Activated CD4-positive, alpha-beta T cell treated with anti-CD3 and anti-CD28 coated beads, Interleukin-2, amount 10 ng/mL, durations not matched to agents 7 days and 5 days (primary cell): ENCODE measurements at regions not wholly inside any gene's neighbourhood (a gene's known extent, or its start where the extent isn't known, plus 50 kb on each side); places are given as distances from the start of the nearest gene placed in this dataset.

Experiments used
- CTCF ChIA-PET: fragments of 350-600 bp; sonication (Branson Sonifier 250); formaldehyde crosslinking; loops from one replicate; lab custom pipeline; 2021; ENCODE audit warnings: antibody characterized with exemption; lab: Charles Lee
- POLR2A ChIA-PET: fragments of 350-600 bp; sonication (Branson Sonifier 250); formaldehyde crosslinking; loops from one replicate; lab custom pipeline; 2021; ENCODE audit warnings: antibody characterized with exemption; lab: Charles Lee
- DNase-seq: peaks from one replicate; pipeline ENCODE4 v3.0.0-alpha.2; 2020
- H3K27ac Mint-ChIP-seq: one replicate; pipeline ENCODE4 v1.8.0; 2021; ENCODE audit warnings: mild to moderate bottlenecking, moderate library complexity, mixed read lengths
- H3K27me3 Mint-ChIP-seq: one replicate; pipeline ENCODE4 v1.8.0; 2021; ENCODE audit warnings: mixed read lengths
- H3K36me3 Mint-ChIP-seq: one replicate; pipeline ENCODE4 v1.8.0; 2021; ENCODE audit warnings: low read depth, mixed read lengths
- H3K4me1 Mint-ChIP-seq: one replicate; pipeline ENCODE4 v1.8.0; 2021; ENCODE audit warnings: mixed read lengths
- H3K4me3 Mint-ChIP-seq: one replicate; pipeline ENCODE4 v1.8.0; 2021; ENCODE audit warnings: mild to moderate bottlenecking, moderate library complexity, mixed read lengths
- H3K9me3 Mint-ChIP-seq: one replicate; pipeline ENCODE4 v1.8.0; 2021; ENCODE audit warnings: mixed read lengths

DNA sequence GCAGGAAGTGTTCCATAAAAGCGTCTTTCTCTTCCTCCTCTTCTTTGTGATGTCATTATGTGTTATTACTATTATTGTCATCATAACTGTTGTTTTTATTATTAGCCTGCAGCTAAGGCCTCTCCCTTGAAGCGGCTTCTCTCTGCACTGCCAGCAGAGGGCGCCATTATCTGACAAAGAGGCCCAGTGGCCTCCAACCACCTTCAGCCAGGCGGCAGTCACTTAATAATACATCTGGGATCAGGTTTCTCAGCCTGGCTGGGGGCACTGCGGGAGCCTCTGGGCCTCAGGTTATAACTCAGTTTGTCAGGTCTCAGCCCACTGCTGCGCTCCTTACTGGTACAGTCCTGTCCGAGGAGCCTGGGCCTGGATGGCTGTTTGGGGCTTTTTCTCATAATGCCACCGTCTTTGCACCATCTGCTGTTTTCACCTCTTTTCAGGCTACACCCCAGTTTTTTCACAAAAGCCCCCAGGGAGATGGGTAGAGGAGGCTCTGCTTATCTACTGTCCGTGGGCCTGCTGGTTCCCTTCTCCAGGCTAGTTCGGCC lies 281.9 kb downstream of the NSG2 start:
- DNase-seq, result peak; percentile 61
- ChIA-PET CTCF (interaction anchor here (0.6 to 0.8 kb wide), 3 partner anchors 16 to 177 kb away, joined by 3 to 4 read pairs (median 3); no protein-coding TSS in a partner anchor), POLR2A (no interaction called here)
- H3K9me3 Mint-ChIP-seq, result no peaks in the 10 kb centered on the region
- H3K27ac Mint-ChIP-seq, result no peak overlapping the region
- H3K4me3 Mint-ChIP-seq, result no peak overlapping the region
- peaks cover 4% of the 10 kb centered on the region for H3K4me1 Mint-ChIP-seq
- H3K36me3 Mint-ChIP-seq, result no peaks in the 10 kb centered on the region
- peaks cover 9% of the 10 kb centered on the region for H3K27me3 Mint-ChIP-seq

GRCh38 chr5:174327896-174328295 lies 282.4 kb downstream of the NSG2 start:
- ChIA-PET POLR2A (no interaction called here), CTCF (interaction anchor here (1.1 kb wide), 1 partner anchor 15 kb away, joined by 3 read pairs; no protein-coding TSS in a partner anchor)
- no peaks in the 10 kb centered on the region for H3K36me3 Mint-ChIP-seq
- peaks cover 4% of the 10 kb centered on the region for H3K4me1 Mint-ChIP-seq
- peaks cover 6% of the 10 kb centered on the region for H3K27me3 Mint-ChIP-seq
- no peak for DNase-seq
- H3K9me3 Mint-ChIP-seq, result no peaks in the 10 kb centered on the region
- H3K4me3 Mint-ChIP-seq, result no peak overlapping the region
- no peak overlapping the region for H3K27ac Mint-ChIP-seq

DNA sequence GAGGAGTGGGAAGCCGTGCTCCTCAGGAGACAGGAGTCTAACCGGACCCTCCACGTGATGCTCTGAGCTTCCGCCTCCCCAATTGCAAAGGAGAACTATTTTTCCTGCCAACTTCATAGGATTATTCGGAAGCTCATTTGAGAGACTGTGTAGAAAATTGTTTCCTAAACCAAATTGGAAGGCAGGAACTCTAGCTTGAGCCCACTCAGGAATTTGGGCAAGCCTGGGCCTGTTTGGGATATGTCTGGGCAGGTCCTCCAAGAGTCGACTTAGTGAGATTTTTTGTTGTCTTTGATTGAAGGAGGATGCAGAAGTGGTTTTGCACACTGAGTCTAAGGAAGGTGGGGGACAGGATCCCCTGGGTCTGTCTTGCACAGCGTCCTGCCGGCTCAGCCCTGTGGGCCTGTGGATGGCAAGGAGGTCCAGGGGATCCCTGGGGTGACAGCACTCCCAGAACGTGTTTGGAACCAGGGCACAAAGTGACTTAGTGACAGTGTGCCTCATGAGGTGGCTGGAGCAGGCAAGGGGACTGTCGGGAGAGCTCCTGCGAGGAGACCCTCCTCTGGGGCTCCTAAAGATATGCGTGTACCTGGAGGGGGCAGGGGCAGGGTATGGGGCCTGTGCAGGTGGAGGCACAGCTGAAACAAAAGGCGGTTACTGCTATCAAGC lies 283.3 kb downstream of the NSG2 start:
- Mint-ChIP-seq H3K27me3 (peaks cover 5% of the 10 kb centered on the region), H3K27ac (no peak overlapping the region), H3K9me3 (no peaks in the 10 kb centered on the region), H3K4me3 (no peak overlapping the region), H3K36me3 (no peaks in the 10 kb centered on the region), H3K4me1 (peaks cover 4% of the 10 kb centered on the region)
- POLR2A ChIA-PET, result no interaction called here
- no peak for DNase-seq
- CTCF ChIA-PET, result interaction anchor here (1.1 kb wide), 1 partner anchor 14 kb away, joined by 3 read pairs; no protein-coding TSS in a partner anchor

- Mint-ChIP-seq H3K27me3 (peaks cover under 1% of the 10 kb centered on the region), H3K36me3 (no peaks in the 10 kb centered on the region), H3K4me3 (no peak overlapping the region), H3K4me1 (peaks cover 4% of the 10 kb centered on the region), H3K9me3 (no peaks in the 10 kb centered on the region), H3K27ac (no peak overlapping the region)
- POLR2A ChIA-PET, result no interaction called here
- CTCF ChIA-PET, result no interaction called here
- no peak for DNase-seq
These were observed 284.2 kb downstream of the NSG2 start for GRCh38 chr5:174329738-174330137.

GRCh38 chr5:174335682-174336364 lies 290.3 kb downstream of the NSG2 start:
- Mint-ChIP-seq H3K36me3 (no peaks in the 10 kb centered on the region), H3K27ac (no peak overlapping the region), H3K9me3 (no peaks in the 10 kb centered on the region), H3K4me3 (no peak overlapping the region), H3K4me1 (no peaks in the 10 kb centered on the region), H3K27me3 (peaks cover 18% of the 10 kb centered on the region)
- ChIA-PET POLR2A (no interaction called here), CTCF (no interaction called here)
- DNase-seq, result no peak

DNA sequence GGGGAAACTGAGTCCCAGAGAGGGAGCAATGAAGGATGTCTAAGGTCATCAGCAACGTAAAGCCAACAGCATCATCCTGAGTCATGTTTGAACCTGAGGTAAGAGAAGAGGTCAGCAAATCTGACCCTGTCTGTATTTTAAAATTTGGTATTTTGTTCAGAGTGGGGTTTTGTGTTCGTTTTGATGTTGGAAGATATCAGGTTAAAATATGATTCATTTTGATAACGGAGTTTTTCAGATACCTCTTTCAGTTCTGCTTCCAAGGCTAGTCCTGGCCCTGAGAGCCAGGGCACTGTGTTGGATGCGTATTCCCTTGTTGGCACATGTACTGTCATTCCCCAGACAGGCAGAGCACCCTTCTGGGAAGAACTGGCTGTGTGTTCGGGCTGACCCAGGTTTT lies 291.0 kb downstream of the NSG2 start:
- CTCF ChIA-PET, result no interaction called here
- no peak overlapping the region for H3K4me3 Mint-ChIP-seq
- H3K36me3 Mint-ChIP-seq, result no peaks in the 10 kb centered on the region
- no peaks in the 10 kb centered on the region for H3K9me3 Mint-ChIP-seq
- H3K27me3 Mint-ChIP-seq, result peaks cover 18% of the 10 kb centered on the region
- no peaks in the 10 kb centered on the region for H3K4me1 Mint-ChIP-seq
- no peak for DNase-seq
- POLR2A ChIA-PET, result no interaction called here
- no peak overlapping the region for H3K27ac Mint-ChIP-seq

DNA sequence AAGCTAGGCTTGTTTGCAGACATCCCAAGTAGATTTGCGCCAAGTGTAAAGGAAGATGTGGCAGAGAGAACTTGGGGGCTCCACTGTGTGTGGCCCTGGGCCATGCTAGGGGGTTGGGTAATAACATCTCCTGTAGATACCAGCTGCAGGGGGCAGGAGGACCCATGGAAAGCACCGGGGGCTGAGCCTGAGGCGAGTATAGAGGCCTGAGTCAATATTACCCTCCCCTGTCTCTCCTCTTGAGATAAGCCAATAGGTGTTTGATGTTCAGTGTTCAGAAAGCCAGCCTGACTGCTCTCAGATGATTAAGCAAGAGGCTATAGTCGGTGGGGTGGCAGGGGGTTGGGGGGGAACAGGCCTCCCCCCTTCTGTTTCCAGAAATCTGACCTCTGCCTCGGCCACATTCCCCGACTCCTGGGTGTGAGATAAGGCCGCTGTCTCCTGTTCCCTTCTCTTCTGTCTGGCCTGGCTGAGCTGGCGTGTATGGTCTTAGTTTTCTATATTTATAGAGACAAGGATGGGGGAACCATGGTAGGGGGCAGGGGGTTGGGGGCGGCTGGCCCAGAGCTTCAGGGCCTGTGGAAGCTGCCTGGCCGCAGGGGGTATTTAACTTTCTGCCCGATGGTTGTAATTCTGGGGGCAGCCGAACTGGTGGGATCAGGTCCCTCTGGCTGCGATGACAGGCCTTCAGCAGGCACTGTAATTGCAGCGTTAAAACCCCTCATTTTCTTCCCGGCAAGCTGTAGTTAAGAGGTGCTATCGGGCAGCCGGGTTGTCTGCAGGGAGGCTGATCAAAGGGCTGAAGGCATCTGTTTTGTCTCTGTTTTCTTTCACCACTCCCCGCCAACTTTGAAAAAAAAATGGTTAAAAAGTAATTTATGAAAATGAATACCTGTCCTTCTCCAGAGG lies 292.0 kb downstream of the NSG2 start:
- no peaks in the 10 kb centered on the region for H3K36me3 Mint-ChIP-seq
- ChIA-PET CTCF (no interaction called here), POLR2A (no interaction called here)
- H3K27ac Mint-ChIP-seq, result no peak overlapping the region
- no peaks in the 10 kb centered on the region for H3K4me1 Mint-ChIP-seq
- peaks cover 18% of the 10 kb centered on the region for H3K27me3 Mint-ChIP-seq
- no peaks in the 10 kb centered on the region for H3K9me3 Mint-ChIP-seq
- no peak for DNase-seq
- no peak overlapping the region for H3K4me3 Mint-ChIP-seq

- Mint-ChIP-seq H3K4me1 (no peaks in the 10 kb centered on the region), H3K4me3 (no peak overlapping the region), H3K36me3 (no peaks in the 10 kb centered on the region), H3K27me3 (peaks cover 18% of the 10 kb centered on the region), H3K27ac (no peak overlapping the region), H3K9me3 (no peaks in the 10 kb centered on the region)
- ChIA-PET POLR2A (no interaction called here), CTCF (interaction anchor here (1.5 kb wide), 1 partner anchor 10 kb away, joined by 3 read pairs; no protein-coding TSS in a partner anchor)
- DNase-seq, result no peak
These were observed 292.9 kb downstream of the NSG2 start for GRCh38 chr5:174338185-174339010.

GRCh38 chr5:174339130-174339529 lies 293.6 kb downstream of the NSG2 start:
- Mint-ChIP-seq H3K27ac (no peak overlapping the region), H3K4me3 (no peak overlapping the region), H3K27me3 (peaks cover 18% of the 10 kb centered on the region), H3K36me3 (no peaks in the 10 kb centered on the region), H3K9me3 (no peaks in the 10 kb centered on the region), H3K4me1 (no peaks in the 10 kb centered on the region)
- ChIA-PET CTCF (interaction anchor here (1.5 kb wide), 1 partner anchor 9 kb away, joined by 3 read pairs; no protein-coding TSS in a partner anchor), POLR2A (no interaction called here)
- DNase-seq, result no peak

GRCh38 chr5:174340226-174340625 lies 294.7 kb downstream of the NSG2 start:
- POLR2A ChIA-PET, result no interaction called here
- no peak overlapping the region for H3K4me3 Mint-ChIP-seq
- peaks cover 18% of the 10 kb centered on the region for H3K27me3 Mint-ChIP-seq
- H3K9me3 Mint-ChIP-seq, result no peaks in the 10 kb centered on the region
- no peak for DNase-seq
- H3K4me1 Mint-ChIP-seq, result no peaks in the 10 kb centered on the region
- CTCF ChIA-PET, result no interaction called here
- no peak overlapping the region for H3K27ac Mint-ChIP-seq
- H3K36me3 Mint-ChIP-seq, result no peaks in the 10 kb centered on the region

GRCh38 chr5:174342696-174343095 lies 297.2 kb downstream of the NSG2 start:
- Mint-ChIP-seq H3K4me3 (no peak overlapping the region), H3K9me3 (no peaks in the 10 kb centered on the region), H3K27me3 (peaks cover 11% of the 10 kb centered on the region), H3K4me1 (no peaks in the 10 kb centered on the region), H3K27ac (no peak overlapping the region), H3K36me3 (no peaks in the 10 kb centered on the region)
- DNase-seq, result no peak
- POLR2A ChIA-PET, result no interaction called here
- CTCF ChIA-PET, result interaction anchor here (0.8 kb wide), 1 partner anchor 14 kb away, joined by 3 read pairs; no protein-coding TSS in a partner anchor

GRCh38 chr5:174343826-174344225 lies 298.3 kb downstream of the NSG2 start:
- Mint-ChIP-seq H3K27me3 (peaks cover 3% of the 10 kb centered on the region), H3K4me1 (no peaks in the 10 kb centered on the region), H3K4me3 (no peak overlapping the region), H3K27ac (no peak overlapping the region), H3K36me3 (no peaks in the 10 kb centered on the region), H3K9me3 (no peaks in the 10 kb centered on the region)
- ChIA-PET CTCF (no interaction called here), POLR2A (no interaction called here)
- DNase-seq, result no peak
